Nucleus accumbens (tissue), 56 donors: ENCODE measurements at regions not wholly inside any gene's neighbourhood (a gene's known extent, or its start where the extent isn't known, plus 50 kb on each side); places are given as distances from the start of the nearest gene placed in this dataset.
"Not testable (repeated sequence)": the region's sequence is repeated elsewhere in the genome, so short reads cannot be mapped to it uniquely, and the experiment has no call there.

ENCODE experiments used
- DNase-seq, 56 donors: peaks; one replicate each; lab custom pipeline; 2025; lab: John Stamatoyannopoulos, UW

DNA sequence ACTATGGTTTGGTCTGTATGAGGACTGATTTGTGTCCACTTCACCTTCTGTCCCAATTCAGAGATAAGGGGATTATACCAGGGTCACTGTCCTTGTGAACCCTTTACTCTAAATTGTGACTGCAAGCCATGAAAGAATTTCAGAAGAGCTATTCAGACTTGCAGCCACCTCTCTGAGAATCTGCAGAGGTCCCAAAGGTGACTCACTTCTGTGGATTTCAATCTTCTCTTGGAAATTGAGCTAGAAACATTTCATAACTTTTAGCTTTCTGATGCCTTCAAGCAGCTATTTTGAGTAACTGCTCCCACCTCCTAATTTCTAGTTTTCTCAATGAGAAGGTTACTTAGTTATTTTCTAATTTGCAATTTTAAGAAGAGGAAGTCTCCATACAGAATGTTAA, 1242.4 kb upstream of the ACVR2A start:
- DNase-seq, result no peak

- no peak for DNase-seq
These were observed 1246.0 kb upstream of the ACVR2A start for GRCh38 chr2:146598791-146599190.

DNA sequence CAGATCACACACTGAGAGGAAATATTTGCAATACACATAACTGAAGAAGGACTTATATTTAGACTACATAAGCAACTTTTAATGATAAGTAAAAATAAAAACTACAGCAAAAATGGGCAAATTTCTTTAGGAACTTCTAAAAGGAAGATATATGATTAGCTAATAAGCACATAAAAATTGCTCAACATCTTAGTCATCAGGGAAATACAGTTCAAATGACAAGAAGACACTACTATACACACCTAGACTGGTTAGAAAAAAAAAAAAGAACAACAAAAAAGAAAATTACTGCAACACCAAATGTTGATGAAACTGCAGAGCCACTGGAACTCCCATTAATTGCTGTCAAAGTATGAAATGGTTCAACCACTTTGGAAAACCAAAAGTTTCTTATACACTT, 1247.5 kb upstream of the ACVR2A start:
- no peak for DNase-seq

- no peak for DNase-seq
These were observed 1252.9 kb upstream of the ACVR2A start for GRCh38 chr2:146591908-146592307.

DNA sequence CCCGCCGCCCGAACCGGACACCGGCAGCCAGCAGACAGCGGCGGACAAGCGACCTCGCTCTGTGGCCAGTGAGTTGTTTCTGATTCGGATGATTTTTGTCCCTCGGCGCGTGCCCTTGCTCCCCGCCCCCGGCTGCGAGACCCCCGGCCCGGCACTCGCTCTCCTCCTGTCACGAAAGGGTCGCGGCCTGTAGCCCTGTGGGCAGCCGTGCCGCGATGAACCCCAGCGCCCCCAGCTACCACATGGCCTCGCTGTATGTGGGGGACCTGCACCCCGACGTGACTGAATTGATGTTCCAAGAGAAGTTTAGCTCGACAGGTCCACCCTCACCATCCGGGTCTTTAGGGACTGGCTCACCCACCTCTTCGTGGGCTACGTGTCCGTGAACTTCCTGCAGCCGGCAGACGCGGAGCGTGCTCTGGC, 1257.5 kb upstream of the ACVR2A start:
- no peak for DNase-seq

DNA sequence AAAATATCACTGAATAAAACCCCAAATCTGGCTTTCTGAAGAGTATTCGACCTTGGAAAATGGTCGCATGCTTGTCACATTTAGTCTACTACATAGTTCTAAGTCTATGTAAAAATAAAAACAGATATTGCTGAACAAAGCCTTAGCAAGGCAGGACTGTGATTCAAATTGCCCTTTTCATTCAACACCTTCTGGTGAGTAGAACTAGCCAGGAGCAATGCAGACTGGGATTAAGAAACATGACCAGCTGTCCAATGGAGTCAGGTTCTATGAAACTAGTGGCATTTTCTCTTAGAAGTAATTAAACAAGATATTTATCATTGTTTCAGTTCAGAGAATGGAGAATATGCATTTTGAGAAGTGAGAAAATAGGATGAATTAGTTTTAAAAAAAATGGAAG, 1260.5 kb upstream of the ACVR2A start:
- no peak for DNase-seq

- DNase-seq, result no peak
These were observed 1265.5 kb upstream of the ACVR2A start for GRCh38 chr2:146579147-146579930.

GRCh38 chr2:146576339-146577111, 1268.3 kb upstream of the ACVR2A start:
- DNase-seq, result no peak

- no peak for DNase-seq
These were observed 1272.2 kb upstream of the ACVR2A start for GRCh38 chr2:146572598-146572997.

- DNase-seq, result no peak
These were observed 1282.8 kb upstream of the ACVR2A start for GRCh38 chr2:146561996-146562395.

DNA sequence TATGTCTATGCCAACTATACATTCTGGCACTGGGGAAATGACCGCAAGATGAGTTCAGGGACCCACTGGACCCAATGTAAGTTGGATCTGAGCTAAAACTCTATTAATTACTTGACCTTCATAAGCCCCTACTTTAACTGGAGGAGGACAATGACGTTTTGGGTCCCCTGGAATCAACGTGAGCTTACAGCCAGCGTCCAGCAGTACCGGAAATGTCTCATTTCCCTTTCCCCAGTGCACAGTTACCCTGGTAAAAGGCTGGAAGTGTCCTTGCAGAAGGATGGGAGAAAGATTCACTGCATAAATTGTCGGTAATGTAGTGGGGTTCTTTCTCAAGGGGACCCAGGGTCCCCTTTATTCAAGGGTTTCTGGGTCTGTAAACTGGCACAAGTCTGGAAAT, 1297.6 kb upstream of the ACVR2A start:
- no peak for DNase-seq

- no peak for DNase-seq
These were observed 1300.1 kb upstream of the ACVR2A start for GRCh38 chr2:146544701-146545100.

DNA sequence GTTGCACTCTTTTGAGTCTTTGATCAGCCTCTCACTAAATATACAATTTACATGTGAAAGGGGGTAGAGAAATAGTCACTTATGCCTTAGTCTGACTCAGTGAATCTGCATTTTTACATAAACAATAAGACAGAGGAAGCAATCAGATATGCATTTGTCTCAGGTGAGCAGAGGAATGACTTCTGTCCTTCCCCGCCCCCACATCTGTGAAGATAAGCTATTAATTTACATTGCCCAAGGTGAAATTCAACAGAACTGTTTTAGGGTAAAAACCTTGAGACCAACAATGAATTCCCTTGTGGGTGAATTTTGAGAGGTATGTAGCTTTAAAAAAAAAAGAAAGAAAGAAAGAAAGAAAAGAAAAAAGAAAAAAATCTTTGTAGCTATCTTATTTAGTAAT, 1302.9 kb upstream of the ACVR2A start:
- DNase-seq, result no peak

GRCh38 chr2:146540271-146540932, 1304.4 kb upstream of the ACVR2A start:
- DNase-seq, result no peak

- DNase-seq, result not testable (repeated sequence)
These were observed 1305.1 kb upstream of the ACVR2A start for GRCh38 chr2:146539739-146540138.

DNA sequence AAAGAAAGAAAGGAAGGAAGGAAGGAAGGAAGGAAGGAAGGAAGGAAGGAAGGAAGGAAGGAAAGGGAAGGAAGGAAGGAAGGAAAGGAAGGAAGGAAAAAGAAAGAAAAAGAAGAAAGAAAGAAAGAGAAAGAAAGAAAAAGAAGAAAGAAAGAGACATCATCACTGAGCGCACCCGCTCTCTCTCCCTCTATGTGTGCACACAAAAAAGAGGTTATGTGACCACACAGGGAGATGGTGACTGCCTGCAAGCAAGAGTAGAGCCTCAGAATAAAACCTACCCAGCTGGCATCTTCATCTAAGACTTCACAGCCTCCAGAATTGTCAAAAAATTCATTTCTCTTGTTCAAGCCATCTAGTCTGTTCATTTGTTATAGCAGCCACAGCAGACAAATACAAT, 1307.4 kb upstream of the ACVR2A start:
- no peak for DNase-seq

- no peak for DNase-seq
These were observed 1312.2 kb upstream of the ACVR2A start for GRCh38 chr2:146532509-146533147.

DNA sequence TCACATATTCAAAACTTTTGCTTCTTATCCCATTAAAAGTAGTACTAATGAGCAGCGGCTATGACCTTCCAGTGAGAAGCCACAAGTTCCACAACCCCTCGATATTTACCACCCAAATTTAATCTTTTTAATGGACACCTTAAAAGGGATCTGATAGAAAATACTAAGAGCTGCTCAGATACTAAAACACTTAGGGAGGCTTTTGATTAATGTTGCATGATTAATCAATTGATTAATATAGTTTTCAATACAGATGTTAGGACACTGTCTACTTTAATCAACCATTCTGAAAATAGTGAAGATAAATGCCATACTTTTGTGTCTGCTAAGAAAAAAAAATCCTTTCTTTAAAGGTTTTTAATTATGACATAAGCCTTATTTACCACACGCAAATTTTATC, 1312.8 kb upstream of the ACVR2A start:
- no peak for DNase-seq

GRCh38 chr2:146530886-146531285, 1313.9 kb upstream of the ACVR2A start:
- DNase-seq, result no peak

- DNase-seq, result no peak
These were observed 1317.7 kb upstream of the ACVR2A start for GRCh38 chr2:146527166-146527565.

DNA sequence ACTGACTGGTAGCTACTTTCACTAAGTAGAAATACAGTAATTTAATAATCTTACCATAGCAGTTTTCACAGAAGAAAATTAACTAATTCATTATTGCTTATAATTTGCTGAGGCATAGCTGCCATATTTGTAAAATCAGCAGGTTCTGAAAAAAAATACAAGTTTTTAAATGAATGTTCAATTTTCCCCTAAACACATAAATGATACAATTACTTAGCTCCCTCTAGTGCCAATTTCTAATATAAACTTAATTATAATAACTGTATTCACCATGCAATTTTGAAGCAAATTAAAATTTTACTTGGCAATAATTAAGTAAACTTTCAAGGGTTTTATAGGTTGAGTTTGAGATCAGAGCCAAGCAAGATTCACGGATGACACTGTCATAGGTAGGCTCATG, 1321.6 kb upstream of the ACVR2A start:
- DNase-seq, result no peak
